GM18858 (cell line): ENCODE measurements at regions not wholly inside any gene's neighbourhood (a gene's known extent, or its start where the extent isn't known, plus 50 kb on each side); places are given as distances from the start of the nearest gene placed in this dataset.
A peak's percentile ranks its signal among the peaks of the same experiment; 100 is the strongest.

Experiments
- ATAC-seq: cut with Tn5 transposase; IDR thresholded peaks from one replicate; pipeline ENCODE4 v1.9.1; 2021; ENCODE audit not compliant: unreplicated experiment

GRCh38 chr5:97542469-97542868 is 359.4 kb upstream of the RIOK2 start:
- ATAC-seq = no peak

GRCh38 chr5:97543166-97543565 is 360.1 kb upstream of the RIOK2 start:
- no peak for ATAC-seq

GRCh38 chr5:97544240-97544639 is 361.2 kb upstream of the RIOK2 start:
- no peak for ATAC-seq

GRCh38 chr5:97544678-97545077 is 361.6 kb upstream of the RIOK2 start:
- no peak for ATAC-seq

GRCh38 chr5:97545446-97545845 is 362.4 kb upstream of the RIOK2 start:
- no peak for ATAC-seq

GRCh38 chr5:97545886-97546535 is 363.0 kb upstream of the RIOK2 start:
- ATAC-seq = no peak

- no peak for ATAC-seq
Measured at GRCh38 chr5:97547430-97547829, 364.4 kb upstream of the RIOK2 start.

- peak; percentile 88 for ATAC-seq
Measured at GRCh38 chr5:97547999-97548738, 365.1 kb upstream of the RIOK2 start.

- no peak for ATAC-seq
Measured at GRCh38 chr5:97548739-97549080, 365.7 kb upstream of the RIOK2 start.

GRCh38 chr5:97549496-97549895 is 366.4 kb upstream of the RIOK2 start:
- no peak for ATAC-seq

GRCh38 chr5:97550164-97550563 is 367.1 kb upstream of the RIOK2 start:
- ATAC-seq = no peak

- no peak for ATAC-seq
Measured at GRCh38 chr5:97550818-97551217, 367.8 kb upstream of the RIOK2 start.

- no peak for ATAC-seq
Measured at GRCh38 chr5:97553604-97554452, 370.8 kb upstream of the RIOK2 start.

GRCh38 chr5:97554977-97555643 is 372.1 kb upstream of the RIOK2 start:
- ATAC-seq = no peak

GRCh38 chr5:97555644-97555981 is 372.6 kb upstream of the RIOK2 start:
- no peak for ATAC-seq

GRCh38 chr5:97559827-97560598 is 377.0 kb upstream of the RIOK2 start:
- ATAC-seq = no peak

- ATAC-seq = no peak
Measured at GRCh38 chr5:97560599-97560993, 377.5 kb upstream of the RIOK2 start.

GRCh38 chr5:97563050-97563657 is 380.1 kb upstream of the RIOK2 start:
- no peak for ATAC-seq

- no peak for ATAC-seq
Measured at GRCh38 chr5:97568382-97568781, 385.3 kb upstream of the RIOK2 start.

GRCh38 chr5:97570242-97570641 is 387.2 kb upstream of the RIOK2 start:
- no peak for ATAC-seq
